K562 (cell line): ENCODE measurements at regions not wholly inside any gene's neighbourhood (a gene's known extent, or its start where the extent isn't known, plus 50 kb on each side); places are given as distances from the start of the nearest gene placed in this dataset.

Experiments used
- ATAC-seq: fragments of 200-7000 bp; cut with Tn5 transposase; 3 replicates; pipeline ENCODE4 v1.9.1; 2020; ENCODE audit warnings: moderate library complexity
- BruUV-seq: library from RNA; stranded (reverse); fragments of 400-500 nt; replicated peaks from 2 replicates; lab custom pipeline; 2021; lab: Mats Ljungman, UMichigan
- CTCF ChIA-PET: fragments of 300-600 bp; formaldehyde crosslinking; extraction: SDS; loops from one replicate; lab custom pipeline; 2021; ENCODE audit warnings: low intra/inter-chr PET ratio; lab: Yijun Ruan, JAX
- POLR2A ChIA-PET: fragments of 300-600, 350-650 bp; sonication (Branson Sonifier 250); formaldehyde crosslinking; extraction: SDS; loops from one replicate; lab custom pipeline; 2021; ENCODE audit warnings: antibody characterized with exemption, inconsistent platforms; lab: Yijun Ruan, JAX
- DNase-seq, 4 experiments: peaks; one replicate each; pipeline versions ENCODE4 v3.0.0 to v3.0.0-alpha.2; 2011 to 2018; ENCODE audit warnings: low spot score in 3 of 4, mixed read lengths in 3 of 4; ENCODE audit errors: extremely low read depth in 1 of 4
- FAIRE-seq: peaks from 2 replicates; lab custom pipeline; 2011; peaks lifted over from hg19 to GRCh38; lab: Jason Lieb, UNC
- H2AFZ ChIP-seq: 2 replicates; pipeline ENCODE4 v1.6.0; 2011; ENCODE audit warnings: low read depth, low read length, control low read depth, inconsistent platforms
- H3K27ac ChIP-seq: fragments of 200-600 bp; 3 replicates; pipeline ENCODE4 v1.8.0; 2011; ENCODE audit warnings: low read depth, mild to moderate bottlenecking, control low read depth, inconsistent platforms, low read length, moderate library complexity, mixed read lengths; ENCODE audit errors: extremely low read depth
- H3K27me3 ChIP-seq, 2 experiments: fragments of 300-600 bp in 1 of 2; 2 replicates in 1 of 2; 3 replicates in 1 of 2; pipeline versions ENCODE4 v1.6.0 to v1.8.0; 2011; ENCODE audit warnings: inconsistent platforms in 2 of 2, low read length in 2 of 2, mild to moderate bottlenecking in 1 of 2, mixed read lengths in 1 of 2, moderate library complexity in 1 of 2; ENCODE audit not compliant: control insufficient read depth in 2 of 2, insufficient read depth in 2 of 2
- H3K36me3 ChIP-seq: fragments of 300-600 bp; 3 replicates; pipeline ENCODE4 v1.8.0; 2011; ENCODE audit warnings: mild to moderate bottlenecking, low read length, inconsistent platforms; ENCODE audit not compliant: control insufficient read depth, insufficient read depth
- H3K4me1 ChIP-seq, 2 experiments: fragments of 200-600 bp in 1 of 2; replicated peaks in 1 of 2; 2 replicates in 1 of 2; 3 replicates in 1 of 2; pipeline versions ENCODE4 v1.5.1 to v1.8.0; 2011; ENCODE audit warnings: inconsistent platforms in 2 of 2, low read length in 2 of 2, mild to moderate bottlenecking in 1 of 2, mixed read lengths in 1 of 2, moderate library complexity in 1 of 2; ENCODE audit not compliant: control insufficient read depth in 2 of 2, insufficient read depth in 2 of 2
- H3K4me2 ChIP-seq: 2 replicates; pipeline ENCODE4 v1.6.1; 2011; ENCODE audit warnings: low read length, control low read depth, inconsistent platforms, mixed read lengths; ENCODE audit not compliant: insufficient read depth
- H3K4me3 ChIP-seq: fragments of 200-600 bp; sonication (generic), shearing (Covaris generic); 2 replicates; pipeline ENCODE4 v1.5.1; 2016; ENCODE audit warnings: control low read depth, inconsistent platforms
- H3K79me2 ChIP-seq: fragments of 200-600 bp; 3 replicates; pipeline ENCODE4 v1.8.0; 2011; ENCODE audit warnings: low read length, inconsistent platforms; ENCODE audit not compliant: control insufficient read depth, insufficient read depth
- H3K9ac ChIP-seq, 2 experiments: 2 replicates each; pipeline versions ENCODE4 v1.6.0 to v1.6.1; 2011; ENCODE audit warnings: low read depth in 2 of 2, low read length in 2 of 2, control low read depth in 1 of 2, inconsistent platforms in 1 of 2, mild to moderate bottlenecking in 1 of 2, mixed read lengths in 1 of 2; ENCODE audit not compliant: insufficient read depth in 1 of 2
- H3K9me1 ChIP-seq: one replicate; pipeline ENCODE4 v1.6.0; 2011; ENCODE audit warnings: inconsistent platforms, mild to moderate bottlenecking, low read length, moderate library complexity; ENCODE audit not compliant: control insufficient read depth, insufficient read depth
- H3K9me3 ChIP-seq: replicated peaks from 2 replicates; pipeline ENCODE4 v1.5.1; 2011; ENCODE audit warnings: low read depth, low read length, inconsistent platforms; ENCODE audit not compliant: control insufficient read depth, insufficient read depth
- H4K20me1 ChIP-seq: replicated peaks from 2 replicates; pipeline ENCODE4 v1.6.1; 2011; ENCODE audit warnings: low read length, inconsistent platforms, mixed read lengths; ENCODE audit not compliant: control insufficient read depth, insufficient read depth
- HDAC6 ChIP-seq: IDR thresholded peaks from 2 replicates; pipeline ENCODE4 v1.6.1; 2012; ENCODE audit warnings: low read depth, mild to moderate bottlenecking, control low read depth, inconsistent platforms, low read length, moderate library complexity
- HNRNPH1 ChIP-seq: fragments of 200-400 bp; formaldehyde crosslinking; optimal IDR thresholded peaks from 2 replicates; pipeline ENCODE3; 2017; ENCODE audit warnings: low read depth, mild to moderate bottlenecking, low read length, moderate library complexity
- KLF16 ChIP-seq: IDR thresholded peaks from 2 replicates; pipeline ENCODE4 v1.6.1; 2016; ENCODE audit warnings: antibody characterized with exemption
- MECOM ChIP-seq: fragments of 250-450 bp; sonication (Bioruptor Pico); IDR thresholded peaks from 2 replicates; pipeline ENCODE4 v1.8.0; 2022; ENCODE audit warnings: inconsistent platforms
- NCOA1 ChIP-seq: fragments of 450-650 bp; IDR thresholded peaks from 2 replicates; pipeline ENCODE4 v1.6.1; 2016; ENCODE audit warnings: low read depth
- NCOA2 ChIP-seq, 2 experiments: fragments of 450-650 bp; IDR thresholded peaks; 2 replicates each; pipeline ENCODE4 v1.6.1; 2018; ENCODE audit warnings: mild to moderate bottlenecking in 2 of 2, moderate library complexity in 1 of 2; ENCODE audit not compliant: partially characterized antibody in 2 of 2
- PCBP1 ChIP-seq: fragments of 200-400 bp; formaldehyde crosslinking; IDR thresholded peaks from 2 replicates; pipeline ENCODE4 v1.6.1; 2018; ENCODE audit warnings: mild to moderate bottlenecking, low read depth, low read length; ENCODE audit not compliant: poor library complexity, severe bottlenecking
- PTBP1 ChIP-seq: fragments of 200-400 bp; formaldehyde crosslinking; IDR thresholded peaks from 2 replicates; pipeline ENCODE4 v1.6.1; 2017; ENCODE audit warnings: low read depth, low read length
- SIN3A ChIP-seq, 2 experiments: fragments of 150-350 bp in 1 of 2; IDR thresholded peaks; 2 replicates each; pipeline ENCODE4 v1.6.1; 2011 to 2016; ENCODE audit warnings: borderline replicate concordance in 2 of 2, low read depth in 2 of 2, low read length in 2 of 2, mild to moderate bottlenecking in 2 of 2, moderate library complexity in 2 of 2; ENCODE audit not compliant: control insufficient read depth in 1 of 2
- ZNF318 ChIP-seq, 2 experiments: fragments of 450-650 bp; IDR thresholded peaks; 2 replicates each; pipeline ENCODE4 v1.6.1; 2016; ENCODE audit warnings: mild to moderate bottlenecking in 2 of 2, borderline replicate concordance in 1 of 2, low read depth in 1 of 2, moderate library complexity in 1 of 2
- ZNF644 ChIP-seq: fragments of 200-800 bp; sonication (Bioruptor generic); IDR thresholded peaks from 2 replicates; pipeline ENCODE4 v1.6.1; 2016; ENCODE audit warnings: low read depth, missing genetic modification characterization, missing compliant biosample characterization
- ZNF780A ChIP-seq: fragments of 250-450 bp; sonication (Bioruptor Pico); IDR thresholded peaks from 2 replicates; pipeline ENCODE4 v1.5.0; 2021; ENCODE audit warnings: mild to moderate bottlenecking
- ZNF830 ChIP-seq: fragments of 250-450 bp; sonication (Bioruptor Pico); IDR thresholded peaks from 2 replicates; pipeline ENCODE4 v1.5.0; 2021; ENCODE audit warnings: mild to moderate bottlenecking
- WGBS: fragments of 100-300 bp; shearing (Covaris generic); methylation state at CpG from one replicate; pipeline ENCODE4 v1.1.6; 2016; ENCODE audit warnings: low coverage, mixed read lengths; ENCODE audit not compliant: insufficient coverage; ENCODE audit errors: missing lambda C conversion rate; 5-methylcytosine and 5-hydroxymethylcytosine counted together
- in situ Hi-C: fragments of 300-500 bp; cut with MboI; formaldehyde crosslinking; loops from 4 replicates; pipeline ENCODE4 v1.15.0; 2018; ENCODE audit warnings: inconsistent platforms, mixed read lengths
- intact Hi-C: fragments of 100-400 bp; cut with micrococcal nuclease; formaldehyde crosslinking; loops from 2 replicates; pipeline ENCODE4 v1.14.2; 2022

DNA sequence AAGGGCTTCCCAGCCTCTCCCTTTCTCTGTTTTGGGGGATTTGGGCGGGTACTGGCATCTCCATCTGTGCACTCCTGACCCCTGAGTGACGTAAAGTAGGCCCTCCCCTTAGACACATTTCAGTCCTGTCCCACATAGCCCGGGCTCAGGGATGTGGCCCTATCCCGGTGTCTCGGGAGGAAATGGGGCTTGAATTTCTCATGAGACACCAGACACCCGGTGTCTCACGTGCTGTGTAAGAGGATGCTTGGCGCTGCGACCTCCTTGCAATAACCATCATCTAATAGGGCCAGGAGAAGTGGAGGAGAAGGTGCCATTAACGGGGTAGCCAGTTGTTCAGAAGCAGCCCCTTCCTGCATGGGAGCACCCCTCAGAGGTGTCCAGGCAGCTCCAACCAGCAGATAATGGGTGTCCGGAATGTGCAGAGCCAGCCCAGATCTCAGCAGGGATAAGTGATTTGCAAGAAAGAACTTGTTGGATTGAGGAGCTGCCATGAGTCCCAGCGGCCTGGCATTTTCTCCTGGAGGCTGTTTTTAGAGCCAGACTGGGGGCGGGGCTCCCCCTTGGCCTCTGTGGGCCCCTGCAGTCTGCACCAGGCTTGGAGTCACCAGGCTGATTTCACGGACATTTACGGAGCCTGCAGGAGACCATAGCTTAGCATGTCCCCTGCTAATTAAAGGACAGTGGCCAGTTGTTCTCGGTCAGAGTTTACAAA, 372.0 kb downstream of the PREX1 start:
- FAIRE-seq (no peak), ATAC-seq (no peak), DNase-seq (no peak)
- H3K9me3 ChIP-seq = no peaks in the 10 kb centered on the region
- BruUV-seq = no TSS peak
- no peak overlapping the region for H2AFZ ChIP-seq
- POLR2A ChIA-PET = interaction anchor here (0.6 kb wide), 1 partner anchor 116 kb away, joined by 3 read pairs; no protein-coding TSS in a partner anchor
- in situ Hi-C loops (no loop called here), intact Hi-C loops (no loop called here)
- no peaks in the 10 kb centered on the region for H3K36me3 ChIP-seq
- H4K20me1 ChIP-seq = no peaks in the 10 kb centered on the region; the same call in 1 of the 2 replicates
- no peak overlapping the region for H3K4me3 ChIP-seq
- H3K27ac ChIP-seq = no peak overlapping the region
- no peaks in the 10 kb centered on the region for H3K79me2 ChIP-seq
- no peak for TF ChIP-seq ZNF780A (CRISPR knock-in tag)
- no peak for TF ChIP-seq PCBP1
- no peak for TF ChIP-seq KLF16
- no peak for TF ChIP-seq NCOA1
- TF ChIP-seq ZNF830 (CRISPR knock-in tag) = no peak
- TF ChIP-seq PTBP1 = no peak
- TF ChIP-seq MECOM = no peak
- TF ChIP-seq HNRNPH1 = no peak
- TF ChIP-seq HDAC6 = no peak
- TF ChIP-seq ZNF644 = no peak
- no peak for TF ChIP-seq SIN3A (IDR thresholded peaks at IDR 0.05; ENCODE audit: borderline replicate concordance in 2 of 2, control insufficient read depth in 1 of 2, low read depth in 2 of 2, low read length in 2 of 2)
- no peak for TF ChIP-seq ZNF318 (IDR thresholded peaks at IDR 0.05; ENCODE audit: borderline replicate concordance in 1 of 2, low read depth in 1 of 2)
- TF ChIP-seq NCOA2 (IDR thresholded peaks at IDR 0.05; ENCODE audit: partially characterized antibody in 2 of 2) = no peak
- H3K27me3 ChIP-seq = peaks cover 3 to 58% of the 10 kb centered on the region in 2 experiments; a peak in 3 of 5 replicates
- CTCF ChIA-PET = no interaction called here
- no peaks in the 10 kb centered on the region for H3K4me1 ChIP-seq
- H3K9me1 ChIP-seq = no peaks in the 10 kb centered on the region
- no peak overlapping the region for H3K4me2 ChIP-seq
- 0% methylated on average over 16 of the region's 16 CpGs for WGBS
- no peak overlapping the region for H3K9ac ChIP-seq
